PC-3 (cell line): ENCODE measurements at regions not wholly inside any gene's neighbourhood (a gene's known extent, or its start where the extent isn't known, plus 50 kb on each side); places are given as distances from the start of the nearest gene placed in this dataset.
A peak's percentile ranks its signal among the peaks of the same experiment; 100 is the strongest.

Source experiments
- ATAC-seq: fragments of 200-7000 bp; cut with Tn5 transposase; 2 replicates; pipeline ENCODE4 v1.9.1; 2020; ENCODE audit warnings: mild to moderate bottlenecking, moderate library complexity
- BruUV-seq: library from RNA; stranded (reverse); fragments of 400-500 nt; replicated peaks from 2 replicates; lab custom pipeline; 2021; lab: Mats Ljungman, UMichigan
- CTCF ChIA-PET: fragments of 300-600 bp; sonication (Branson Sonifier 250); formaldehyde crosslinking; loops from one replicate; lab custom pipeline; 2022; ENCODE audit warnings: antibody characterized with exemption; lab: Charles Lee
- POLR2A ChIA-PET: fragments of 300-600 bp; sonication (Branson Sonifier 250); formaldehyde crosslinking; loops from one replicate; lab custom pipeline; 2022; ENCODE audit warnings: antibody characterized with exemption; ENCODE audit not compliant: unreplicated experiment; lab: Charles Lee
- DNase-seq: peaks from one replicate; pipeline ENCODE4 v3.0.0-alpha.2; 2015
- H2AFZ ChIP-seq: fragments of 300-600 bp; sonication (generic); 2 replicates; pipeline ENCODE4 v1.6.0; 2016; ENCODE audit warnings: antibody characterized with exemption, low read length
- H3F3A ChIP-seq: fragments of 300-600 bp; sonication (generic); one replicate; pipeline ENCODE4 v1.6.0; 2017; ENCODE audit warnings: antibody characterized with exemption, low read length, control low read depth, mild to moderate bottlenecking; ENCODE audit not compliant: unreplicated experiment
- H3K27ac ChIP-seq: fragments of 300-600 bp; sonication (generic); 2 replicates; pipeline ENCODE4 v1.5.1; 2016; ENCODE audit warnings: mild to moderate bottlenecking, low read length
- H3K27me3 ChIP-seq: fragments of 300-600 bp; sonication (generic); 2 replicates; pipeline ENCODE4 v1.6.1; 2016; ENCODE audit warnings: low read length, mixed read lengths
- H3K36me3 ChIP-seq: fragments of 300-600 bp; sonication (generic); 2 replicates; pipeline ENCODE4 v1.6.1; 2016; ENCODE audit warnings: low read depth, mixed run types, low read length, mixed read lengths
- H3K4me1 ChIP-seq: fragments of 300-600 bp; sonication (generic); 2 replicates; pipeline ENCODE4 v1.5.1; 2016; ENCODE audit warnings: low read length; ENCODE audit not compliant: insufficient read depth
- H3K4me2 ChIP-seq: fragments of 300-600 bp; sonication (generic); 2 replicates; pipeline ENCODE4 v1.6.0; 2016; ENCODE audit warnings: low read length
- H3K4me3 ChIP-seq: fragments of 300-600 bp; sonication (generic); 2 replicates; pipeline ENCODE4 v1.5.1; 2016; ENCODE audit warnings: mild to moderate bottlenecking, low read length, mixed read lengths
- H3K79me2 ChIP-seq: fragments of 300-600 bp; sonication (generic); 2 replicates; pipeline ENCODE4 v1.6.1; 2017; ENCODE audit warnings: low read length, mixed read lengths
- H3K9ac ChIP-seq: fragments of 300-600 bp; sonication (generic); 2 replicates; pipeline ENCODE4 v1.6.0; 2016; ENCODE audit warnings: mild to moderate bottlenecking, low read length
- H3K9me2 ChIP-seq: fragments of 300-600 bp; sonication (generic); replicated peaks from 2 replicates; pipeline ENCODE4 v1.6.1; 2016; ENCODE audit warnings: mixed run types, low read length, mixed read lengths
- H3K9me3 ChIP-seq: fragments of 300-600 bp; sonication (generic); 2 replicates; pipeline ENCODE4 v1.6.1; 2016; ENCODE audit warnings: low read length, mixed read lengths
- H4K20me1 ChIP-seq: fragments of 300-600 bp; sonication (generic); 2 replicates; pipeline ENCODE4 v1.6.1; 2016; ENCODE audit warnings: low read length, mixed read lengths
- CTCF ChIP-seq: fragments of 300-600 bp; sonication (generic); conservative IDR thresholded peaks from 2 replicates; pipeline ENCODE4 v1.5.1; 2017; ENCODE audit warnings: antibody characterized with exemption, low read depth, mild to moderate bottlenecking, low read length
- EZH2 ChIP-seq: fragments of 300-600 bp; sonication (generic); IDR thresholded peaks from one replicate; pipeline ENCODE4 v1.6.1; 2017; ENCODE audit warnings: antibody characterized with exemption, mild to moderate bottlenecking, low read length; ENCODE audit not compliant: unreplicated experiment
- EZH2phosphoT487 ChIP-seq: fragments of 300-600 bp; sonication (generic); IDR thresholded peaks from 2 replicates; pipeline ENCODE4 v1.6.1; 2018; ENCODE audit warnings: mild to moderate bottlenecking, antibody characterized with exemption, low read length, borderline replicate concordance
- intact Hi-C: fragments of 100-400 bp; cut with micrococcal nuclease; formaldehyde crosslinking; loops from 2 replicates; pipeline ENCODE4 v1.9.0; 2023

DNA sequence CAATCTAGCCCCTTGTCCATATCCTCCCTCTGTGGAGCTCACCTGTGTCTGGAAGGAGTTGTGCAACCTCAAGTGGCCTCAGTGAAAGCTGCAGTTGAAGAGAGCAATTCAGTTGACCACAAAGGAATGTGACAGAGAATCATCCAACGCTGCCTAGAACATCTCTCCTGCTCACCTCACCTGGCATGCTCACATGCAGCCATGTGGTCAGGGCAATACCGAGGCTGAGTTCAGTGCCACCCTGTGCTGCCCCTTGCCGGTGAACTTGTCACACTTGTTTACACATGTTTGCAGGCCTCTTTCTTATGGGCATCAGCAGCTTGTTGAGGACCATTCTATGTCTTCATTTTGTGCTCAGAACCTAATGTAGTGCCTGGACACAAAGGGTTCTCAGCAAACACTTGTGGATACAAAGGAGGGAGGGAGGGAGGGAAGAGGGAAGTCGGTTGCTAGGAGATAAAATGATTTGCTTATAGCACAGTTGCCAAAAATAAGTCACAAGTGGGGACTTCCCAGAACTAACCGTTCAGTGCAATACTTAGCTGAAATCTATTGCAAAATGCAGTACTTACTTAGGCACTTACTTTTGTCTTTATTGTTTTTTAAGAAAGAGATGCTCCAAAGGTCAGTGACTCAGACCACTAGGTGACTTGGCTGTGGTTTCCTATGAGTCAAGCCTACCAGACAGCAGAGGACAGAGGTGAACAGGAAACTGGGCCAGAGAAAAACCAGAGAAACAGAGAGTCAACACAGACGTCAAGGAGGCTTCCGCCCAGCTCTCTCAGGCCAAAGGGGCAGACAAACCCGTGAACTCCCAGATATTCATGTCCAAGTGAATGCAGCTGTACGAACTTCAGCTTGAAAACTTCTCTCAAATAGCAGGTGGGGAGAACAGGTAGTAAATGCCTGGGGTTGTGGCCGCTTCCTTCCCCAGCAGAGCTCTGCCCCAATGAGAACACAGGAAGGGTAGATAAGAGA lies 227.8 kb upstream of the CTNNB1 start:
- peak; percentile 98 for ATAC-seq
- peak overlapping the region; percentile 63 for H3K9ac ChIP-seq

GRCh38 chr3:40972350-40972749 lies 227.0 kb upstream of the CTNNB1 start:
- Histone ChIP-seq H3K27me3 (no peaks in the 10 kb centered on the region), H3K9ac (peak overlapping the region; percentile 60), H3K79me2 (no peaks in the 10 kb centered on the region), H3K27ac (peak overlapping the region; percentile 85), H3F3A (no peaks in the 10 kb centered on the region), H4K20me1 (no peaks in the 10 kb centered on the region), H3K9me2 (no peaks in the 10 kb centered on the region), H3K4me2 (peak overlapping the region; percentile 67), H2AFZ (0 out of 2 replicates have a peak overlapping the region, but pooled peaks have one; percentile 37), H3K4me3 (no peak overlapping the region), H3K9me3 (no peaks in the 10 kb centered on the region), H3K36me3 (no peaks in the 10 kb centered on the region), H3K4me1 (peaks cover 29% of the 10 kb centered on the region)
- ATAC-seq (no peak), DNase-seq (no peak)
- BruUV-seq, result no TSS peak
- CTCF ChIA-PET, result no interaction called here
- POLR2A ChIA-PET, result no interaction called here
- intact Hi-C loops, result no loop called here
- no peak for TF ChIP-seq EZH2phosphoT487
- TF ChIP-seq EZH2, result no peak
- TF ChIP-seq CTCF, result no peak

More for the DNA sequence above, 227.8 kb upstream of the CTNNB1 start:
- peak; percentile 96 for DNase-seq
- H3K4me3 ChIP-seq, result no peak overlapping the region
- TF ChIP-seq CTCF (peak; percentile 47), EZH2 (no peak)
- intact Hi-C loops, result loop anchor here (1.0 kb wide), 1 partner anchor 229 kb away; no protein-coding TSS in a partner anchor
- peaks cover 29% of the 10 kb centered on the region for H3K4me1 ChIP-seq
- no peaks in the 10 kb centered on the region for H4K20me1 ChIP-seq
- peak overlapping the region; percentile 94 for H3K27ac ChIP-seq
- H2AFZ ChIP-seq, result peak overlapping the region; percentile 48
- H3K36me3 ChIP-seq, result no peaks in the 10 kb centered on the region
- H3F3A ChIP-seq, result no peaks in the 10 kb centered on the region
- no TSS peak for BruUV-seq
- peak overlapping the region; percentile 67 for H3K4me2 ChIP-seq
- no peaks in the 10 kb centered on the region for H3K79me2 ChIP-seq
- no peaks in the 10 kb centered on the region for H3K27me3 ChIP-seq
- no peaks in the 10 kb centered on the region for H3K9me2 ChIP-seq
- H3K9me3 ChIP-seq, result no peaks in the 10 kb centered on the region
- CTCF ChIA-PET, result no interaction called here
- POLR2A ChIA-PET, result interaction anchor here (0.6 kb wide), 1 partner anchor 37 kb away, joined by 3 read pairs; no protein-coding TSS in a partner anchor

DNA sequence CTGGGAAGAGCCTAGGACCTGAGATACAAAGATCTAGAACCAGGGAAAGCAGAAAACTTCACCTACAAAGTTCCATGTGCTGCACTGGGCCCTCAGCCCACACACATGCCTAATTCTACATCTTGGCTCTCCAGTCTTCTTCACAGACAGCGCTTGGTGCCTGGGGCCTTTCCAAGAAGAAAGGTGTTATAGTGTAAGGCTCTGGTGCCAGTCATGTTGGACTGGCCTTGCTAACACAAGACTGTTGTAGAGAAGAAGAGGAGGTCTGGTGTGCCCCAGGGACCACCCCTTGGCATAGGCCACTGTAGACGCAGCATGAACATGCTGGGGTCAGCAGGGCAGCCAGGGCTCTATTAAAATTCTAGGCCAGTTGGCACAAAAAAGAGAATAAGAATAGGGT lies 226.2 kb upstream of the CTNNB1 start:
- POLR2A ChIA-PET, result no interaction called here

More for the DNA sequence above, 226.2 kb upstream of the CTNNB1 start:
- CTCF ChIA-PET, result interaction anchor here (0.7 kb wide), 1 partner anchor 44 kb away, joined by 3 read pairs; no protein-coding TSS in a partner anchor
- H3K9me3 ChIP-seq, result no peaks in the 10 kb centered on the region
- H3F3A ChIP-seq, result no peaks in the 10 kb centered on the region
- ATAC-seq (no peak), DNase-seq (no peak)
- no peak for TF ChIP-seq CTCF
- TF ChIP-seq EZH2phosphoT487, result no peak
- no peak for TF ChIP-seq EZH2
- no peaks in the 10 kb centered on the region for H3K9me2 ChIP-seq
- intact Hi-C loops, result no loop called here
- H4K20me1 ChIP-seq, result no peaks in the 10 kb centered on the region
- no TSS peak for BruUV-seq
- no peaks in the 10 kb centered on the region for H3K36me3 ChIP-seq
- no peak overlapping the region for H3K27ac ChIP-seq
- H3K4me2 ChIP-seq, result no peak overlapping the region
- H3K27me3 ChIP-seq, result no peaks in the 10 kb centered on the region
- no peak overlapping the region for H3K9ac ChIP-seq
- no peak overlapping the region for H2AFZ ChIP-seq
- no peaks in the 10 kb centered on the region for H3K79me2 ChIP-seq
- H3K4me3 ChIP-seq, result no peak overlapping the region
- peaks cover 29% of the 10 kb centered on the region for H3K4me1 ChIP-seq
